Adipocyte (in vitro differentiated cells): ENCODE measurements at regions not wholly inside any gene's neighbourhood (a gene's known extent, or its start where the extent isn't known, plus 50 kb on each side); places are given as distances from the start of the nearest gene placed in this dataset.
"Not testable (repeated sequence)": the region's sequence is repeated elsewhere in the genome, so short reads cannot be mapped to it uniquely, and the experiment has no call there.

Experiments
- DNase-seq: peaks from one replicate; pipeline ENCODE4 v3.0.0-alpha.2; 2015; ENCODE audit warnings: low read depth
- H3K27me3 ChIP-seq: replicated peaks from 2 replicates; pipeline ENCODE4 v1.7.0; 2013; ENCODE audit warnings: mild to moderate bottlenecking, low read length, moderate library complexity; ENCODE audit not compliant: control insufficient read depth, insufficient read depth
- H3K36me3 ChIP-seq: 2 replicates; pipeline ENCODE4 v1.7.0; 2013; ENCODE audit warnings: low read length, mild to moderate bottlenecking, moderate library complexity; ENCODE audit not compliant: control insufficient read depth, insufficient read depth, severe bottlenecking
- H3K4me1 ChIP-seq: 2 replicates; pipeline ENCODE4 v1.7.0; 2013; ENCODE audit warnings: mild to moderate bottlenecking, low read length, moderate library complexity; ENCODE audit not compliant: control insufficient read depth, insufficient read depth
- H3K4me3 ChIP-seq: 2 replicates; pipeline ENCODE4 v1.7.0; 2013; ENCODE audit warnings: mild to moderate bottlenecking, low read length, moderate library complexity
- H3K9ac ChIP-seq: 2 replicates; pipeline ENCODE4 v1.7.0; 2013; ENCODE audit warnings: mild to moderate bottlenecking, low read length, moderate library complexity
- H3K9me3 ChIP-seq: 2 replicates; pipeline ENCODE4 v1.7.0; 2013; ENCODE audit warnings: mild to moderate bottlenecking, low read length, moderate library complexity; ENCODE audit not compliant: control insufficient read depth

DNA sequence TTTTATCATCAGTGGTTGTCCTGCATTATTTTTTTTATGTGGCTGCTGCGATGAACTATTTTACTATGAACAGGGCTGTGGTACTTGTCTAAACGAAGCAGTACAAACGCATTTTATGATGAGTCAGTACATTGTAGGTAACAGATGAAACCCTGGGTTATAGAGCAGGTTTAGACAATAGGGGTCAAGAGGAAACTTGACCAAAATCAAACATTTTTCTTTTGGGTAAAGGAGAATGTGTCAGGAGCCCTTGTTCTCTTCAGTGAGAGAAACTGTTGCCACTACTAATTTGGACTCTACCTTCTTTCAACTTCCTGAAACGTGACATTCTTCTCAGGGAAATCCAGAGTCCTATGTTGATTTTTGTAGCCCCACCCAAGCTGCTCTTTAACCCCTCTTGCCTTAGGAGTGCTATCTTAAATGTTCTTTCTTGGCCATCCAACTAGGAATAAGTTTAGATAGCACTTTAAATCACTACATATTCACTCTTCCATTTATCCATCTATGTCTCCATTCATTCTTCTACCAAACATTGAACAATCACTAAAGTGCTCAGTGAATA is 415.8 kb upstream of the NR3C2 start:
- Histone ChIP-seq H3K9me3 (peaks cover 6% of the 10 kb centered on the region), H3K4me3 (no peak overlapping the region), H3K9ac (no peak overlapping the region), H3K27me3 (no peaks in the 10 kb centered on the region), H3K4me1 (no peaks in the 10 kb centered on the region), H3K36me3 (no peaks in the 10 kb centered on the region)
- DNase-seq, result no peak

DNA sequence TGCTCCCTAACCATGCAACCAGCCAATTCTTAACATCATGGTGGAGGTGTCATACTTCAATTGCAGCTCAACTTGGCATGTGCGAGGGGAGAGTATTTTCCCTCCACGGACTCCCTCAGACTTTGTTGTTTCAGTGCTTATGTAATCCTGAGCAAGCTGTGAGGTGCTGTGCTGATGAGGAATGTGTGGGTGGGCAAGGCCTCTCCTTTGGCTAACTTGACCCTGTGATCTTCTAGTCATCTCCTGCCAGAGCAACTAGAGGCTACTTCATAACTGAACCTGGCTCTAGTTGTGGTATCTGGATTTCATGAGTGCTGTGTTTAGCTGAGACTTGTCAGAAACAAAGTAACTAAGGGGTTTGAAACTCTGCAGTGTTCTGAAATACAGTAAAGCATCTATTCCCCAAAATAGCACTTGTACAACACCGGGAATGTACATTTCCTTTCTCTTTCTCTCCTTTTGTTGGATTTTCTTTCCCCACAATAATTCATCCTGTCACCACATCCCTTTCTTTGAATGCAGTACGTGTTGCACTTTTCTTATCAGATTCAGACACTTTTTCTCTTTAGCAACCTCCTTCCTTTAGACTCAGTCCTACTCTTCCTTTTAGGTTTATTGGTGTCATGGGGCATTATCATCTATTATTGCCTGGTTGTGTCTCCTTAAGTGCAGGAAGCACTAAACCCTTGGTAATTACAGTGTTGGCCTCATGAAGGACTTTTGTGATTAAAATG is 415.2 kb upstream of the NR3C2 start:
- no peaks in the 10 kb centered on the region for H3K36me3 ChIP-seq
- no peak for DNase-seq
- no peak overlapping the region for H3K9ac ChIP-seq
- no peaks in the 10 kb centered on the region for H3K4me1 ChIP-seq
- H3K4me3 ChIP-seq, result no peak overlapping the region
- H3K27me3 ChIP-seq, result no peaks in the 10 kb centered on the region
- H3K9me3 ChIP-seq, result peaks cover 6% of the 10 kb centered on the region

GRCh38 chr4:148854203-148854602 is 412.0 kb upstream of the NR3C2 start:
- Histone ChIP-seq H3K4me1 (no peaks in the 10 kb centered on the region), H3K36me3 (no peaks in the 10 kb centered on the region), H3K9ac (no peak overlapping the region), H3K9me3 (peaks cover 5% of the 10 kb centered on the region), H3K4me3 (no peak overlapping the region), H3K27me3 (no peaks in the 10 kb centered on the region)
- no peak for DNase-seq

- Histone ChIP-seq H3K36me3 (no peaks in the 10 kb centered on the region), H3K27me3 (no peaks in the 10 kb centered on the region), H3K9ac (no peak overlapping the region), H3K9me3 (no peaks in the 10 kb centered on the region), H3K4me3 (no peak overlapping the region), H3K4me1 (no peaks in the 10 kb centered on the region)
- DNase-seq, result no peak
Observed at GRCh38 chr4:148852092-148852699, 410.0 kb upstream of the NR3C2 start.

DNA sequence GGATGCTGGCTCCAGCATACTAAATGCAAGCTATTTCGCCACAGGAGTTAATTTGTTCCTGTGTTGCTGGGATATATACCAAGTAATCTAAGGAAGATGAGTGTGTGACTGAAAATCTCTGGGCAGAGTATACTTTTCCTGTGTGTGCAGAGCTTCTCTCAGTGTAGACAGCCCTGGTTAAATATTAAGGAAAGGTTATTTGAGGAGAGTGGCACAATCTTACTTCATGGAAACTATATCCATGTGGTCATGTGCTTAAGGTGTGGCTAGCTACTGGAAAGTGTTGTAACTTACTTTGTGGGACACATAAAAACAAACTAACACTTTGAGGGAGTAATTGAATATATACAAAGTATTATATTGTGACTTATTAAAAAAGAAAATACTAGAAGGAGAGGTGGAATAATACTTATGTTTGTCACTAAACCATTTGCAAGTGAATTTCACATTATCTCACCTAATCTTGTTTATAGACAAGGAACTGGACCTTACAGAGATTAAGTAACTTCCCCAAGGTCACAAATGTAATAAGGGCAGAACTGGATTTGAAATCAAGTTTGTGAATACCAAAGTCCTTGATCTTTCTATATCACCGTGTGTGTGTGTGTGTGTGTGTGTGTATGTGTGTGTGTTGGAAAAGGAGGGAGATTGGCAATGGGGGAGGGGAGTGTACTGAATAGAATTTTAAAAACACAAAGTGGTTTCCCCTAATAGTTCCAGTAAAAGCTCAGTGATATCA is 408.2 kb upstream of the NR3C2 start:
- DNase-seq, result no peak

DNA sequence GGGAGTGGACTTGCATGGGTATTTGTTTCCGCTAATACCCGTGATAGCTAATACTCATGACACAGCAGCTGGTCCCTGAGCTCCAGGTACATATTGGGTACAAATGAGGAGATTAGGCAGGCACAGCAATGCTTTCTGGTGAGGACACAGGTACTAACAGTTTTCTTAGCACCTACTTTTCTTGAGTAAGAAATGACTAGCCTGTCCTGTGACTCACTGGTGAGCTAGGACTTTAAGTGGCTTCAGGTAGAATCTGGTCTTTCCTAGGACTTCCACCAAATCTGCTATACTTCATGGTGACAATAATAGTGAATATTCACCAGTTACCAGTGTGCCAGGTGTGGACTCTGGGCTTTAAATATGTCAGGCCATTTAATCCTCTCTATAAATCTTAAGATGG is 407.4 kb upstream of the NR3C2 start:
- Histone ChIP-seq H3K4me3 (no peak overlapping the region), H3K27me3 (no peaks in the 10 kb centered on the region), H3K9me3 (no peaks in the 10 kb centered on the region), H3K9ac (no peak overlapping the region), H3K36me3 (no peaks in the 10 kb centered on the region), H3K4me1 (no peaks in the 10 kb centered on the region)
- DNase-seq, result no peak

More for the DNA sequence above, 408.2 kb upstream of the NR3C2 start:
- H3K27me3 ChIP-seq, result no peaks in the 10 kb centered on the region
- H3K9ac ChIP-seq, result no peak overlapping the region
- no peaks in the 10 kb centered on the region for H3K36me3 ChIP-seq
- H3K4me3 ChIP-seq, result no peak overlapping the region
- H3K9me3 ChIP-seq, result no peaks in the 10 kb centered on the region
- no peaks in the 10 kb centered on the region for H3K4me1 ChIP-seq

GRCh38 chr4:148847544-148848255 is 405.5 kb upstream of the NR3C2 start:
- H3K9me3 ChIP-seq, result no peaks in the 10 kb centered on the region
- H3K36me3 ChIP-seq, result no peaks in the 10 kb centered on the region
- H3K4me1 ChIP-seq, result no peaks in the 10 kb centered on the region
- H3K27me3 ChIP-seq, result no peaks in the 10 kb centered on the region
- H3K4me3 ChIP-seq, result no peak overlapping the region
- no peak overlapping the region for H3K9ac ChIP-seq
- DNase-seq, result no peak

DNA sequence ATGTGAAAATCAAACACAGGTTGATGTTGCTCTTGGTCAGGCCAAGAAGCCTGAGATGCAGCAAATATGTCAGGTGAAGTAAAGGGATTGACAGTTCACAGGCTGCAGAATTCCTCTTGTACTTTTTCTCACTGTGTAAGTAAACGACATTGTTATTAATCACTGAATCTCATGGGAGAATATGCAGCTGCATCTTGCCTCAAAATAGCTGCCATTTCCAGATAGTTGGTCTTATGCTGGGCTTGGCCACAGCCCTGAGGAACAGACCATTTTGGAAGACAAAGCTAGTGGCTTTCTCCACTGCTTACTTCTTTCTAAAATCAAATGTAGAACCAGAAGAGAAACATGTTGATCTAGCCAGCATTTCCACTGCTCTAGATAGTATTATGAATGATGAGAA is 403.4 kb upstream of the NR3C2 start:
- no peak for DNase-seq
- Histone ChIP-seq H3K9ac (no peak overlapping the region), H3K4me1 (no peaks in the 10 kb centered on the region), H3K36me3 (no peaks in the 10 kb centered on the region), H3K9me3 (no peaks in the 10 kb centered on the region), H3K4me3 (no peak overlapping the region), H3K27me3 (no peaks in the 10 kb centered on the region)

DNA sequence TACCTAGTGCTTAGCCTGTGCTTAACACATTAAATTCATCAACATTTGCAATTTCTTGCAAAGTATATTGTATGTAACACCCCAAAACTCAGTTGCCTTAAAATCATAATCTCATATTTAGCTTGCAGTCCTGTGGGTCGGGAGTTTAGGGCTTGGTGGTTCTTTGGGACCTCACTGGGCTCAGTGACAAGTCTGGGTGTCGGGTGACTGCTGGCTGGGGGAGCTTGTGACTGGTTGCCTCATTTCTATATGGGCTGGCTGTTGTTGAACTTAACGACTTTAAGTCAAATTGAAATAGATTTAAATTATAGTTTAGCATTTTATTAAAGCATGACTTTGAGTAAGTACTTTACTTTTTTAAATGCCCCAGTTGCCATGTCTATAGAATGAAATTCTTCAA is 401.4 kb upstream of the NR3C2 start:
- Histone ChIP-seq H3K9me3 (no peaks in the 10 kb centered on the region), H3K9ac (no peak overlapping the region), H3K4me3 (no peak overlapping the region), H3K4me1 (no peaks in the 10 kb centered on the region), H3K36me3 (no peaks in the 10 kb centered on the region), H3K27me3 (no peaks in the 10 kb centered on the region)
- no peak for DNase-seq

GRCh38 chr4:148842843-148843242 is 400.6 kb upstream of the NR3C2 start:
- DNase-seq, result no peak
- no peaks in the 10 kb centered on the region for H3K4me1 ChIP-seq
- H3K27me3 ChIP-seq, result no peaks in the 10 kb centered on the region
- no peak overlapping the region for H3K9ac ChIP-seq
- H3K9me3 ChIP-seq, result no peaks in the 10 kb centered on the region
- H3K4me3 ChIP-seq, result no peak overlapping the region
- H3K36me3 ChIP-seq, result no peaks in the 10 kb centered on the region

- H3K9me3 ChIP-seq, H3K9ac ChIP-seq, DNase-seq, H3K4me3 ChIP-seq, H3K27me3 ChIP-seq, H3K4me1 ChIP-seq, H3K36me3 ChIP-seq: not testable (repeated sequence)
Observed at GRCh38 chr4:148837571-148837970, 395.4 kb upstream of the NR3C2 start.
